ENCODE measurements at regions not wholly inside any gene's neighbourhood (a gene's known extent, or its start where the extent isn't known, plus 50 kb on each side); places are given as distances from the start of the nearest gene placed in this dataset.

DNA sequence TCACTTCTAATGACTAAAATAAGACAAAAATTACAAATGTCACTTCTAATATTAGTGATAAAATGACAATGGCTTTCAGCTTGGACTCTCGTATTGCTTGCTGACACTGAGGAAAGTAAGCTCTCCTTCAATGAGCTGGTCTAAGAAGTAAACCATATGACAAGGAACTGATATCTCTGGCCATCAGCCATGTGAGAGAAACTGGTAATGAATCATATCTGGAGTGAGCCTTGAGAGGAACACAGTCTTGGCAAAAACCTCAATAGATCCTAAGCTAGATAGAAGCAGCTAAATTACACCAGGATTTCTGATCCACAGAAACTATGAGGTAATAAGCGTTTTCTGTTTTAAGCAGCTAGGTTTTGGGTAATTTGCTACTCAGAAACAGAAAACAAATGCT, 1575.1 kb downstream of the OTOL1 start:
- Mint-ChIP-seq H3K9me3 (peaks cover 18 to 21% of the 10 kb centered on the region in 2 experiments), H3K27ac (no peak overlapping the region), H3K36me3 (ENCODE audit: insufficient read depth in 1 of 3, low read depth in 3 of 3) (peaks cover 3 to 9% (median 8%) of the 10 kb centered on the region in 3 experiments; a peak in 6 of 7 replicates), H3K27me3 (ENCODE audit: low read depth) (no peaks in the 10 kb centered on the region), H3K4me3 (no peak overlapping the region), H3K4me1 (no peaks in the 10 kb centered on the region)
- Histone ChIP-seq H3K27ac (ENCODE audit: insufficient read length, low read depth, low read length) (no peak overlapping the region), H2BK5ac (ENCODE audit: insufficient read length, low read length) (no peak overlapping the region), H2BK15ac (ENCODE audit: low read depth, low read length) (no peak overlapping the region), H3K23me2 (ENCODE audit: insufficient read length, low read depth, low read length, poor library complexity, severe bottlenecking) (no peaks in the 10 kb centered on the region), H3K79me2 (ENCODE audit: insufficient read depth, low read length) (no peaks in the 10 kb centered on the region), H3T11ph (ENCODE audit: low read length) (no peak overlapping the region), H4K8ac (replicated peaks; ENCODE audit: insufficient read length, low read depth, low read length) (no peak overlapping the region), H3K4me2 (ENCODE audit: insufficient read depth, insufficient read length, low read length) (no peak overlapping the region), H2AFZ (ENCODE audit: low read length) (no peak overlapping the region), H2BK120ac (ENCODE audit: low read depth, low read length, poor library complexity, severe bottlenecking) (no peak overlapping the region), H3K4me1 (ENCODE audit: insufficient read depth, low read length) (no peaks in the 10 kb centered on the region), H3K27me3 (ENCODE audit: insufficient read depth, low read length) (no peaks in the 10 kb centered on the region), H2BK20ac (ENCODE audit: low read depth, low read length, poor library complexity, severe bottlenecking) (no peak overlapping the region), H4K20me1 (ENCODE audit: control insufficient read depth, insufficient read depth, insufficient read length) (no peaks in the 10 kb centered on the region), H3K56ac (ENCODE audit: insufficient read length, low read depth, low read length) (no peak overlapping the region), H4K5ac (ENCODE audit: insufficient read length, low read depth, low read length) (no peak overlapping the region), H3K79me1 (ENCODE audit: insufficient read depth, low read depth, low read length, poor library complexity, severe bottlenecking) (no peaks in the 10 kb centered on the region), H4K91ac (ENCODE audit: insufficient read length, low read depth, low read length) (no peak overlapping the region), H3K18ac (ENCODE audit: insufficient read length, low read depth, low read length) (no peak overlapping the region), H3K23ac (ENCODE audit: insufficient read length, low read depth, low read length) (no peak overlapping the region), H3K14ac (ENCODE audit: insufficient read depth, low read length) (no peak overlapping the region), H2BK12ac (ENCODE audit: insufficient read length, low read depth, low read length) (no peak overlapping the region), H2AK5ac (ENCODE audit: insufficient read length, low read length) (no peak overlapping the region), H3K9me3 (ENCODE audit: control insufficient read depth, low read depth, low read length) (peaks cover 12% of the 10 kb centered on the region), H3K9ac (ENCODE audit: extremely low read depth, insufficient read length, low read length) (no peak overlapping the region), H3K4ac (ENCODE audit: low read depth, low read length) (no peak overlapping the region)
- DNase-seq: no peak
- WGBS (ENCODE audit: extremely low coverage, insufficient read length, low lambda C conversion rate): no CpG with 5 or more reads among the region's 2 CpGs
- TF ChIP-seq CTCF (conservative IDR thresholded peaks at IDR 0.05): no peak

Data from H9 (cell line).